ENCODE measurements at regions not wholly inside any gene's neighbourhood (a gene's known extent, or its start where the extent isn't known, plus 50 kb on each side); places are given as distances from the start of the nearest gene placed in this dataset.

DNA sequence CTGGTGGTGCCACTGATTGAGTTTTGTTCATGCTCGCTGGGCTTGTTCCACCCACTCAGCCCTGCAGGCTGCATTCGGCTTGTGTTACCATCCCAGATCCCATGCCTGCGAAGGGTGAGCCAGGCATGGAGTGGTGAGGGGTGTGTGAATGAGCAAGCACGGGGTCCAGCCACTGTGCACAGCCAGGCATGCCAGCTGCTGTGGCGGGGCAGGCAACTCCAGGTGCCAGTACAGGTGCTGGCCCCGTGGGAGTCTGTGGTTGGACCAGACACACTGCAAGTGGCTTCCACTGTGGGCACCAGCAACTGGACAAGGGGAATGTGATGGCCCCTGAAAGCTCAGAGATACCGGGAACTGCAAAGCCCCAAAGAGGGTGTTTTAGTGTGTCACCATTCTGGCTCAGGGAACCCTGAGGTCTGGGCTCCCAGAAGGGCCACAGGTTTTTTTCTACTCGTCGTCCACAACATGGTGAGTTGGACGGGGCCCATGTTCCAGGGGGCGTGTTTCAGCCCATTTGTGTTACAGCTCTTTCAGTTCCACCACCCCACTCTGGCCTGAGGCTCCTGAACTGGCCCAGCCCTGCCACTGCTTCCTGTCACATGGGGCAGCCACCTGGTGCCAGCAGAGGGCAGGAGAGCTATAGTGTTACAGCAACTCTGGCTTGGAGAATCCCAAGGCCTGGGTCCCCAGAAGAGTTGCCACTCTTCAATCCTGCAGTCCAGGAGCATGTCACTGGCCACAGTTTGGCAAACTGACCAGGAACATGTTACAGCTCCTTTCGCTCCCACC lies 217.0 kb upstream of the OBI1 start:
- TF ChIP-seq POLR2A (IDR thresholded peaks at IDR 0.05) = no peak
- TF ChIP-seq, protein P1, sequence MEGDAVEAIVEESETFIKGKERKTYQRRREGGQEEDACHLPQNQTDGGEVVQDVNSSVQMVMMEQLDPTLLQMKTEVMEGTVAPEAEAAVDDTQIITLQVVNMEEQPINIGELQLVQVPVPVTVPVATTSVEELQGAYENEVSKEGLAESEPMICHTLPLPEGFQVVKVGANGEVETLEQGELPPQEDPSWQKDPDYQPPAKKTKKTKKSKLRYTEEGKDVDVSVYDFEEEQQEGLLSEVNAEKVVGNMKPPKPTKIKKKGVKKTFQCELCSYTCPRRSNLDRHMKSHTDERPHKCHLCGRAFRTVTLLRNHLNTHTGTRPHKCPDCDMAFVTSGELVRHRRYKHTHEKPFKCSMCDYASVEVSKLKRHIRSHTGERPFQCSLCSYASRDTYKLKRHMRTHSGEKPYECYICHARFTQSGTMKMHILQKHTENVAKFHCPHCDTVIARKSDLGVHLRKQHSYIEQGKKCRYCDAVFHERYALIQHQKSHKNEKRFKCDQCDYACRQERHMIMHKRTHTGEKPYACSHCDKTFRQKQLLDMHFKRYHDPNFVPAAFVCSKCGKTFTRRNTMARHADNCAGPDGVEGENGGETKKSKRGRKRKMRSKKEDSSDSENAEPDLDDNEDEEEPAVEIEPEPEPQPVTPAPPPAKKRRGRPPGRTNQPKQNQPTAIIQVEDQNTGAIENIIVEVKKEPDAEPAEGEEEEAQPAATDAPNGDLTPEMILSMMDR (IDR thresholded peaks at IDR 0.05) = peak; percentile 37 to 71 (median 59)
